Gastrocnemius medialis (tissue), 4 donors: ENCODE measurements at regions not wholly inside any gene's neighbourhood (a gene's known extent, or its start where the extent isn't known, plus 50 kb on each side); places are given as distances from the start of the nearest gene placed in this dataset.
"Not testable (repeated sequence)": the region's sequence is repeated elsewhere in the genome, so short reads cannot be mapped to it uniquely, and the experiment has no call there.

ENCODE experiments used
- ATAC-seq, 2 donors: fragments of 150-250 bp; one replicate each; pipeline ENCODE4 v1.9.1; 2016
- DNase-seq, 2 donors: peaks; one replicate each; pipeline ENCODE4 v3.0.0-alpha.2; 2019
- H3K27ac ChIP-seq, 4 donors: fragments of 200-600 bp; sonication (generic); 1 replicate in 1 of 4; 2 replicates in 3 of 4; pipeline ENCODE4 v1.5.1; 2016 to 2018; ENCODE audit warnings: mild to moderate bottlenecking in 2 of 4, moderate library complexity in 1 of 4
- H3K27me3 ChIP-seq, 3 donors: fragments of 200-600 bp; sonication (generic) in 2 of 3; 1 replicate in 1 of 3; 2 replicates in 2 of 3; pipeline versions ENCODE4 v1.5.1 to v1.6.0; 2016 to 2019; ENCODE audit warnings: mild to moderate bottlenecking in 1 of 3, moderate library complexity in 1 of 3
- H3K36me3 ChIP-seq, 2 donors: fragments of 200-600 bp; sonication (generic) in 1 of 2; one replicate each; pipeline ENCODE4 v1.5.1; 2017 to 2018
- H3K4me1 ChIP-seq, 2 donors: fragments of 200-600 bp; sonication (generic) in 1 of 2; one replicate each; pipeline ENCODE4 v1.5.1; 2016 to 2017; ENCODE audit warnings: mild to moderate bottlenecking in 2 of 2
- H3K4me3 ChIP-seq, 4 donors: fragments of 200-600 bp; sonication (generic) in 3 of 4; 1 replicate in 1 of 4; 2 replicates in 3 of 4; pipeline ENCODE4 v1.5.1; 2016 to 2019; ENCODE audit warnings: mild to moderate bottlenecking in 2 of 4
- H3K9me3 ChIP-seq, 3 donors: fragments of 200-600 bp; sonication (generic) in 2 of 3; 1 replicate in 1 of 3; 2 replicates in 2 of 3; pipeline ENCODE4 v1.5.1; 2016 to 2019
- POLR2A ChIP-seq, 2 donors: fragments of 450-650 bp; IDR thresholded peaks; one replicate each; pipeline ENCODE4 v1.6.1; 2017; ENCODE audit warnings: antibody characterized with exemption in 2 of 2, mild to moderate bottlenecking in 2 of 2, moderate library complexity in 2 of 2
- in situ Hi-C, 4 donors: fragments of 200-750 bp; cut with MboI; loops; one replicate each; pipeline versions ENCODE4 v1.15.0 to v1.8.0; 2017; ENCODE audit warnings: low sequenced_read_pairs in 4 of 4
- intact Hi-C: fragments of 100-400 bp; cut with DNase I; formaldehyde crosslinking; loops from one replicate; pipeline ENCODE4 v1.15.1; 2023; ENCODE audit warnings: low total_unique reads
- TF ChIP-seq, protein P1 (sequence below), 5 experiments: fragments of 450-650 bp in 3 of 5; fragments of 200-600 bp in 2 of 5; sonication (generic) in 2 of 5; IDR thresholded peaks in 4 of 5; conservative IDR thresholded peaks in 1 of 5; 1 replicate in 4 of 5; 2 replicates in 1 of 5; pipeline ENCODE4 v1.5.1; 2016 to 2019; ENCODE audit warnings: antibody characterized with exemption in 5 of 5, mild to moderate bottlenecking in 3 of 5, moderate library complexity in 3 of 5

DNA sequence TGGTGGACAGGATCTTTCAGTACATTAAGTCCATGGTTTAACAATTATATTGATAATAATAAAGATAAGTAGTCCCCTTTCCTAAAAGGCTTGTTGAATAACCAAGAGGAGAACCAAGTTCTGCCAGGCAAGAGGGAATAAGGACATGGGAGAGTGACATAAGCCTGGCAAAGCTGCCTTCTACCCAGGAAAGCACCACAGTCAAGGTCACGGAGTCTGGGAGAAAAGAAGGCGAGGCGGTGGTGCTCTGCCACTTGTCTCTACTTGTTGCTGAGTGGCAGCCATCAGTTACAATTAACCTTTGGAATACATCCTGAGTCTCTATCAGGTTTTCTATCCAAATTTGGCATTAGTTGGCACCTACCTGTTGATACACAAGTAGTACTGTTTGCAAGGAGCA is 101.7 kb upstream of the GATA6 start:
- no peak for ATAC-seq
- Histone ChIP-seq H3K27me3 (no peaks in the 10 kb centered on the region), H3K4me1 (no peaks in the 10 kb centered on the region), H3K36me3 (no peaks in the 10 kb centered on the region), H3K4me3 (no peak overlapping the region), H3K9me3 (no peaks in the 10 kb centered on the region), H3K27ac (no peak overlapping the region)
- no peak for DNase-seq
- in situ Hi-C loops: loop anchor here in 1 of 4 donors (25.0 kb wide), 1 partner anchor 95 kb away; the partner anchor contains the start of gene GATA6
- intact Hi-C loops: no loop called here
- TF ChIP-seq, protein P1, sequence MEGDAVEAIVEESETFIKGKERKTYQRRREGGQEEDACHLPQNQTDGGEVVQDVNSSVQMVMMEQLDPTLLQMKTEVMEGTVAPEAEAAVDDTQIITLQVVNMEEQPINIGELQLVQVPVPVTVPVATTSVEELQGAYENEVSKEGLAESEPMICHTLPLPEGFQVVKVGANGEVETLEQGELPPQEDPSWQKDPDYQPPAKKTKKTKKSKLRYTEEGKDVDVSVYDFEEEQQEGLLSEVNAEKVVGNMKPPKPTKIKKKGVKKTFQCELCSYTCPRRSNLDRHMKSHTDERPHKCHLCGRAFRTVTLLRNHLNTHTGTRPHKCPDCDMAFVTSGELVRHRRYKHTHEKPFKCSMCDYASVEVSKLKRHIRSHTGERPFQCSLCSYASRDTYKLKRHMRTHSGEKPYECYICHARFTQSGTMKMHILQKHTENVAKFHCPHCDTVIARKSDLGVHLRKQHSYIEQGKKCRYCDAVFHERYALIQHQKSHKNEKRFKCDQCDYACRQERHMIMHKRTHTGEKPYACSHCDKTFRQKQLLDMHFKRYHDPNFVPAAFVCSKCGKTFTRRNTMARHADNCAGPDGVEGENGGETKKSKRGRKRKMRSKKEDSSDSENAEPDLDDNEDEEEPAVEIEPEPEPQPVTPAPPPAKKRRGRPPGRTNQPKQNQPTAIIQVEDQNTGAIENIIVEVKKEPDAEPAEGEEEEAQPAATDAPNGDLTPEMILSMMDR (IDR thresholded peaks at IDR 0.05 in 4 of 5, conservative IDR thresholded peaks at IDR 0.05 in 1 of 5): no peak
- TF ChIP-seq POLR2A (IDR thresholded peaks at IDR 0.05): no peak

DNA sequence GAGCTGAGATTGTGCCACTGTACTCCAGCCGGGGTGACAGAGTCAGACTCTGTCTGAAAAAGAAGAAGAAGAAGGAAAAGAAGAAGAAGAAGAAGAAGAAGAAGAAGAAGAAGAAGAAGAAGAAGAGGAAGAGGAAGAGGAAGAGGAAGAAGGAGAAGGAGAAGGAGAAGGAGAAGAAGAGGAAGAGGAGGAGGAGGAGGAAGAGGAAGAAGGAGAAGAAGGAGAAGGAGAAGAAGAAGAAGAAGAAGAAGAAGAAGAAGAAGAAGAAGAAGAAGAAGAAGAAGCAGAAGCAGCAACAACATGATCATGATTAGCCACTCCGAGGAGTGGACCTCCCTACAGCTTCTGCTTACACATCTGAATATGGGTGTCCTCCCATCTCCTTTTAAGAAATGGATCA is 100.6 kb upstream of the GATA6 start:
- ATAC-seq, H3K4me3 ChIP-seq, H3K36me3 ChIP-seq, H3K9me3 ChIP-seq, H3K27ac ChIP-seq, H3K27me3 ChIP-seq, H3K4me1 ChIP-seq, intact Hi-C loops, DNase-seq: not testable (repeated sequence)
- in situ Hi-C loops: loop anchor here in 1 of 4 donors (25.0 kb wide), 1 partner anchor 94 kb away; the partner anchor contains the start of gene GATA6

DNA sequence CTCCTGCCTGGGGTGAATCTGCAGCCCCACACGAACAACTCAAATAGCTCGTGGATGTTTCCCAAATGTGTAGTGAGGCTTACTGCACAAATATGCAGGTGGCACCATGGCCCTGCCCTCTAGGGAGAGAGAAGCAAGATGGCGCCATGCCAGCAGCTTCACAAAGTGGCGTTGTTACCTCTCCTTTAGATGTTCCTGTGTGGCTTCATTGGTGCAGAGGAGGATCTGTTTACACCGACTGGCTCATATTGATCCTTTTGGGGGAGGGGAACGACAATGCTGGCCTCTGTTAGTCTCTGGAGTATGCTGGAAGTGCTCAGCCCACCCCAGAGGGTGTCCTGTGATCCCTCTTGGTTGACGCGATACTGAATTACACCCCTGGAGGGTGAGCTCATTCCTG is 99.5 kb upstream of the GATA6 start:
- H3K4me1 ChIP-seq: no peaks in the 10 kb centered on the region
- H3K36me3 ChIP-seq: no peaks in the 10 kb centered on the region
- H3K27me3 ChIP-seq: no peaks in the 10 kb centered on the region
- TF ChIP-seq, protein P1 (IDR thresholded peaks at IDR 0.05 in 4 of 5, conservative IDR thresholded peaks at IDR 0.05 in 1 of 5): no peak
- TF ChIP-seq POLR2A (IDR thresholded peaks at IDR 0.05): no peak
- no peaks in the 10 kb centered on the region for H3K9me3 ChIP-seq
- H3K4me3 ChIP-seq: no peak overlapping the region
- no peak overlapping the region for H3K27ac ChIP-seq
- in situ Hi-C loops: loop anchor here in 1 of 4 donors (25.0 kb wide), 1 partner anchor 92 kb away; the partner anchor contains the start of gene GATA6
- ATAC-seq (no peak), DNase-seq (no peak)
- intact Hi-C loops: no loop called here

DNA sequence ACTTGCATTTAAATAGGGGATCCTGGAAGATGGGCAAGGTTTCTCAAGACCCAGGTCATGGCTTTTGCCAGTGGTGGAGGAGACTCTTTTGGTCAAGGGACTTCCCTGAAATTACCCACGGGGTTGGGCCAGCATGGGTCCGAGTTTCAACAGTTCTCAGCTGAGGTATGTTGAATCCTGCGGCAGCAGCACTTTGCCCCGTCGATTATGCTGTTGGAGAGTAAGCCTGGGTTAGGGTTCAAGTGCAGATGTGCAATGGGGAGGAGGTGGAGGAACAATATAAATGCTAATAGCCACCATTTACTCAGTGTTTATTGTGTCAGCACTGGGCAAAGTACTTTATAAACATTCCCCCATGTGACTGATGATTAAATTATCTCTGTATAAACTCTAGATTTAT is 96.0 kb upstream of the GATA6 start:
- no peak overlapping the region for H3K27ac ChIP-seq
- intact Hi-C loops (no loop called here), in situ Hi-C loops (loop anchor here in 1 of 4 donors (25.0 kb wide), 1 partner anchor 89 kb away; the partner anchor contains the start of gene GATA6)
- no peaks in the 10 kb centered on the region for H3K9me3 ChIP-seq
- no peaks in the 10 kb centered on the region for H3K36me3 ChIP-seq
- TF ChIP-seq, protein P1 (IDR thresholded peaks at IDR 0.05 in 4 of 5, conservative IDR thresholded peaks at IDR 0.05 in 1 of 5): no peak
- no peak for TF ChIP-seq POLR2A (IDR thresholded peaks at IDR 0.05)
- ATAC-seq: no peak
- no peaks in the 10 kb centered on the region for H3K27me3 ChIP-seq
- no peak overlapping the region for H3K4me3 ChIP-seq
- no peaks in the 10 kb centered on the region for H3K4me1 ChIP-seq
- no peak for DNase-seq

DNA sequence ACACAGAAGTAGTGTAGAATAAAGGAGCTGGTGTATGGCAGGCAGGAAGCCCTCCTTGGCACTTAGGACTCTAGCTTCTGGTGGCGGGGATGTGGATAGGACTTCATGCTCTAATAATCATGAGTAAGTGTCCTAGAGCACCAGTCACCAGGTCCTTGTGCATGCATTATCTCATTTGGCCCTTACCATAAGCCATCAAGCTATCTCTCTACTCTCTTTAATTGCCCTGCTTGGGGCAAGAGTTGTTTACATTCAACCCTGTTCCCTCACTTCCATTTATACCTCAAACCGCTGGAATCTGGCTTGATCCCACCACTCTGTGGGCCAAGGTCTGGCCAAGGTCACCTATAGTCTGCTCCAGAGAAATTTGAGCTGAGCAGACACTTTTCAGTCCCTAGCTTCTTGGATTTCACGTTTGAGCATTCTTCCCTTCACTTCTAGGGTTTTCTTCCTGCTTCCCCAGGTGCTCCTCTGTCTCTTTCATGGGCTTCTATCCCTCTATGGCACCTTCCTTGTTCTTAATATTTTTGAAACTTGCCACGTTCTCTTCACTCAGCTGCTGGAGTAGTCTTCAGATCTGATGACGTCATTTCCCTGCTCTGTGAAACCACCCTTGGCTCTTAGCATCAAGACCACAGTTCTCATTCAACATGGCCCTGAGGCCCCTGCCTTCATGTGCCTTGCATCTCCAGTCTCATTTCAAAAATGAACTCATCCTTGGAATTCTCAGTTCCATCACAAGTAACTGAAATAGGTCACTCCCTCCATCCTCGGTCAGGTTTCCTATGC is 94.9 kb upstream of the GATA6 start:
- DNase-seq (no peak), ATAC-seq (no peak)
- Histone ChIP-seq H3K9me3 (no peaks in the 10 kb centered on the region), H3K4me3 (no peak overlapping the region), H3K27me3 (no peaks in the 10 kb centered on the region), H3K4me1 (no peaks in the 10 kb centered on the region), H3K36me3 (no peaks in the 10 kb centered on the region), H3K27ac (no peak overlapping the region)
- TF ChIP-seq, protein P1 (IDR thresholded peaks at IDR 0.05 in 4 of 5, conservative IDR thresholded peaks at IDR 0.05 in 1 of 5): no peak
- no peak for TF ChIP-seq POLR2A (IDR thresholded peaks at IDR 0.05)
- intact Hi-C loops (no loop called here), in situ Hi-C loops (loop anchor here in 1 of 4 donors (25.0 kb wide), 1 partner anchor 88 kb away; the partner anchor contains the start of gene GATA6)
